HepG2 (cell line): ENCODE measurements at regions not wholly inside any gene's neighbourhood (a gene's known extent, or its start where the extent isn't known, plus 50 kb on each side); places are given as distances from the start of the nearest gene placed in this dataset.

Experiments
- ATF7 ChIP-seq, 2 experiments: fragments of 450-650 bp in 1 of 2; sonication (generic) in 1 of 2; formaldehyde crosslinking in 1 of 2; IDR thresholded peaks; 2 replicates each; pipeline versions ENCODE4 v1.4.0 to v1.6.1; 2016 to 2020; ENCODE audit warnings: antibody characterized with exemption in 1 of 2, mild to moderate bottlenecking in 1 of 2, missing genetic modification reagents in 1 of 2
- CCAR2 ChIP-seq: fragments of 200-400 bp; formaldehyde crosslinking; optimal IDR thresholded peaks from 2 replicates; pipeline ENCODE3; 2018; ENCODE audit warnings: low read depth, mild to moderate bottlenecking, low read length, moderate library complexity
- CEBPB ChIP-seq: IDR thresholded peaks from 2 replicates; pipeline ENCODE4 v1.6.1; 2011; ENCODE audit warnings: low read depth, low read length, improper control_type of control experiment, borderline replicate concordance
- CSRNP1 ChIP-seq: sonication (generic); formaldehyde crosslinking; IDR thresholded peaks from 2 replicates; pipeline ENCODE4 v1.8.1; 2023; ENCODE audit warnings: mild to moderate bottlenecking, missing genetic modification reagents
- HDAC6 ChIP-seq: fragments of 200-600 bp; sonication (generic); IDR thresholded peaks from 2 replicates; pipeline ENCODE4 v1.7.0; 2017; ENCODE audit warnings: mild to moderate bottlenecking, antibody characterized with exemption, low read length, low read depth
- JUND ChIP-seq: sonication (generic); formaldehyde crosslinking; IDR thresholded peaks from 2 replicates; pipeline ENCODE4 v1.8.0; 2022; ENCODE audit warnings: mild to moderate bottlenecking, missing genetic modification reagents
- POLR2G ChIP-seq: fragments of 200-400 bp; formaldehyde crosslinking; IDR thresholded peaks from 2 replicates; pipeline ENCODE4 v1.6.1; 2018; ENCODE audit warnings: mild to moderate bottlenecking, low read depth, low read length, moderate library complexity
- TCF7 ChIP-seq: sonication (generic); IDR thresholded peaks from 2 replicates; pipeline ENCODE4 v1.6.1; 2016; ENCODE audit warnings: antibody characterized with exemption, low read depth
- ZBTB3 ChIP-seq: sonication (generic); formaldehyde crosslinking; IDR thresholded peaks from 2 replicates; pipeline ENCODE4 v1.4.0; 2020; ENCODE audit warnings: low read depth, mild to moderate bottlenecking, moderate library complexity, missing genetic modification reagents, borderline replicate concordance
- ZNF256 ChIP-seq: sonication (generic); formaldehyde crosslinking; conservative IDR thresholded peaks from 2 replicates; pipeline ENCODE4 v1.4.0; 2020; ENCODE audit warnings: missing genetic modification reagents
- ZNF407 ChIP-seq: sonication (generic); formaldehyde crosslinking; IDR thresholded peaks from one replicate; pipeline ENCODE4 v1.5.1; 2020; ENCODE audit warnings: mild to moderate bottlenecking, missing genetic modification reagents; ENCODE audit errors: not compliant biosample characterization
- ZNF543 ChIP-seq: sonication (generic); formaldehyde crosslinking; IDR thresholded peaks from 2 replicates; pipeline ENCODE4 v1.4.0; 2020; ENCODE audit warnings: mild to moderate bottlenecking, missing genetic modification reagents
- ZNF782 ChIP-seq: sonication (generic); formaldehyde crosslinking; IDR thresholded peaks from 2 replicates; pipeline ENCODE4 v1.4.0; 2020; ENCODE audit warnings: missing genetic modification reagents, mild to moderate bottlenecking, borderline replicate concordance
- ZNF800 ChIP-seq: sonication (generic); formaldehyde crosslinking; IDR thresholded peaks from 2 replicates; pipeline ENCODE4 v1.4.0; 2020; ENCODE audit warnings: missing genetic modification reagents

GRCh38 chr2:126990605-126991532 is 92.2 kb downstream of the TEX51 start (continued):
- TF ChIP-seq ZNF407 (CRISPR knock-in tag) (peak; percentile 6), ZNF800 (no peak), CSRNP1 (CRISPR knock-in tag) (no peak), ZNF543 (0 out of 2 replicates have a peak, but pooled peaks have one; percentile 39), JUND (CRISPR knock-in tag) (no peak), CEBPB (peak; percentile 58; the same call in 1 of the 2 replicates), POLR2G (peak; percentile 53), HDAC6 (no peak), ZBTB3 (peak; percentile 97), ZNF256 (CRISPR knock-in tag) (no peak), ATF7 (IDR thresholded peaks at IDR 0.05) (no peak), ATF7 (CRISPR knock-in tag; IDR thresholded peaks at IDR 0.05) (no peak), ZNF782 (CRISPR knock-in tag) (no peak), CCAR2 (no peak), TCF7 (peak; percentile 84)
